ENCODE measurements at regions not wholly inside any gene's neighbourhood (a gene's known extent, or its start where the extent isn't known, plus 50 kb on each side); places are given as distances from the start of the nearest gene placed in this dataset.

GRCh38 chr6:23655525-23655924 is 470.5 kb upstream of the NRSN1 start:
- ATAC-seq, result no peak

GRCh38 chr6:23656255-23657194 is 469.5 kb upstream of the NRSN1 start:
- WGBS, 2 donors, result 63 to 78% methylated on average over 14 of the region's 14 CpGs
- no peak for ATAC-seq
- TF ChIP-seq CTCF (IDR thresholded peaks at IDR 0.05), result no peak

More at GRCh38 chr6:23655525-23655924, 470.5 kb upstream of the NRSN1 start:
- Histone ChIP-seq H3K36me3 (no peaks in the 10 kb centered on the region), H3K27ac (no peak overlapping the region), H3K9me3 (no peaks in the 10 kb centered on the region), H3K4me3 (no peak overlapping the region), H3K4me1 (no peaks in the 10 kb centered on the region), H3K27me3 (no peaks in the 10 kb centered on the region)
- DNase-seq, result no peak
- intact Hi-C loops (cut with DNase I), result no loop called here
- no peak for TF ChIP-seq CTCF (IDR thresholded peaks at IDR 0.05)
- 68 to 72% methylated on average over 3 of the region's 3 CpGs for WGBS, 2 donors

GRCh38 chr6:23659125-23659524 is 466.9 kb upstream of the NRSN1 start:
- intact Hi-C loops (cut with DNase I), result no loop called here
- Histone ChIP-seq H3K4me3 (no peak overlapping the region), H3K4me1 (no peaks in the 10 kb centered on the region), H3K9me3 (no peaks in the 10 kb centered on the region), H3K27ac (no peak overlapping the region), H3K36me3 (no peaks in the 10 kb centered on the region), H3K27me3 (no peaks in the 10 kb centered on the region)
- TF ChIP-seq CTCF (IDR thresholded peaks at IDR 0.05), result peak in 7 of 9 donors; percentile 30 to 58 (median 41)
- 14 to 21% methylated on average over 2 of the region's 2 CpGs for WGBS, 2 donors
- DNase-seq, result no peak
- peak in 2 of 8 donors; percentile 42 for ATAC-seq

More at GRCh38 chr6:23656255-23657194, 469.5 kb upstream of the NRSN1 start:
- no peak for DNase-seq
- H3K27ac ChIP-seq, result no peak overlapping the region
- no peaks in the 10 kb centered on the region for H3K9me3 ChIP-seq
- intact Hi-C loops (cut with DNase I), result no loop called here
- H3K36me3 ChIP-seq, result no peaks in the 10 kb centered on the region
- no peak overlapping the region for H3K4me3 ChIP-seq
- H3K4me1 ChIP-seq, result no peaks in the 10 kb centered on the region
- H3K27me3 ChIP-seq, result no peaks in the 10 kb centered on the region

GRCh38 chr6:23661549-23661948 is 464.5 kb upstream of the NRSN1 start:
- no peaks in the 10 kb centered on the region for H3K27me3 ChIP-seq
- H3K4me3 ChIP-seq, result no peak overlapping the region
- no peak for TF ChIP-seq CTCF (IDR thresholded peaks at IDR 0.05)
- no peak for ATAC-seq
- H3K9me3 ChIP-seq, result peaks cover 0 to 6% (median 0%) of the 10 kb centered on the region in 11 donors
- H3K36me3 ChIP-seq, result no peaks in the 10 kb centered on the region
- no peaks in the 10 kb centered on the region for H3K4me1 ChIP-seq
- intact Hi-C loops (cut with DNase I), result no loop called here
- WGBS, 2 donors, result 93 to 95% methylated on average over 4 of the region's 4 CpGs
- H3K27ac ChIP-seq, result no peak overlapping the region
- DNase-seq, result no peak
